Neural cell (in vitro differentiated cells): ENCODE measurements at regions not wholly inside any gene's neighbourhood (a gene's known extent, or its start where the extent isn't known, plus 50 kb on each side); places are given as distances from the start of the nearest gene placed in this dataset.

Experiments
- CTCF ChIP-seq: fragments of 450-650 bp; IDR thresholded peaks from 2 replicates; pipeline ENCODE4 v1.5.1; 2014; ENCODE audit warnings: antibody characterized with exemption, mild to moderate bottlenecking, moderate library complexity; ENCODE audit not compliant: poor library complexity, severe bottlenecking
- EZH2 ChIP-seq: fragments of 200-600, 300-800 bp; shearing (Covaris generic), sonication (generic); IDR thresholded peaks from 2 replicates; pipeline ENCODE4 v1.6.1; 2014; ENCODE audit warnings: antibody characterized with exemption, low read length, borderline replicate concordance, mild to moderate bottlenecking; ENCODE audit not compliant: insufficient read depth, poor library complexity, severe bottlenecking
- POLR2AphosphoS5 ChIP-seq: IDR thresholded peaks from 2 replicates; pipeline ENCODE4 v1.6.1; 2012
- RAD21 ChIP-seq: fragments of 450-650 bp; conservative IDR thresholded peaks from 2 replicates; pipeline ENCODE4 v1.6.1; 2014; ENCODE audit warnings: antibody characterized with exemption, mild to moderate bottlenecking, moderate library complexity
- REST ChIP-seq: IDR thresholded peaks from 2 replicates; pipeline ENCODE4 v1.6.1; 2012; ENCODE audit warnings: borderline replicate concordance
- TAF1 ChIP-seq: IDR thresholded peaks from 2 replicates; pipeline ENCODE4 v1.6.1; 2012; ENCODE audit warnings: low read depth

- TF ChIP-seq EZH2 (no peak), CTCF (no peak), REST (no peak), TAF1 (no peak), RAD21 (no peak), POLR2AphosphoS5 (no peak)
Observed at GRCh38 chr10:111650088-111650487, 533.5 kb downstream of the GPAM start.
